Gastrocnemius medialis (tissue), 4 donors: ENCODE measurements at regions not wholly inside any gene's neighbourhood (a gene's known extent, or its start where the extent isn't known, plus 50 kb on each side); places are given as distances from the start of the nearest gene placed in this dataset.

Experiments used
- ATAC-seq, 2 donors: fragments of 150-250 bp; one replicate each; pipeline ENCODE4 v1.9.1; 2016
- DNase-seq, 2 donors: peaks; one replicate each; pipeline ENCODE4 v3.0.0-alpha.2; 2019
- H3K27ac ChIP-seq, 4 donors: fragments of 200-600 bp; sonication (generic); 1 replicate in 1 of 4; 2 replicates in 3 of 4; pipeline ENCODE4 v1.5.1; 2016 to 2018; ENCODE audit warnings: mild to moderate bottlenecking in 2 of 4, moderate library complexity in 1 of 4
- H3K27me3 ChIP-seq, 3 donors: fragments of 200-600 bp; sonication (generic) in 2 of 3; 1 replicate in 1 of 3; 2 replicates in 2 of 3; pipeline versions ENCODE4 v1.5.1 to v1.6.0; 2016 to 2019; ENCODE audit warnings: mild to moderate bottlenecking in 1 of 3, moderate library complexity in 1 of 3
- H3K36me3 ChIP-seq, 2 donors: fragments of 200-600 bp; sonication (generic) in 1 of 2; one replicate each; pipeline ENCODE4 v1.5.1; 2017 to 2018
- H3K4me1 ChIP-seq, 2 donors: fragments of 200-600 bp; sonication (generic) in 1 of 2; one replicate each; pipeline ENCODE4 v1.5.1; 2016 to 2017; ENCODE audit warnings: mild to moderate bottlenecking in 2 of 2
- H3K4me3 ChIP-seq, 4 donors: fragments of 200-600 bp; sonication (generic) in 3 of 4; 1 replicate in 1 of 4; 2 replicates in 3 of 4; pipeline ENCODE4 v1.5.1; 2016 to 2019; ENCODE audit warnings: mild to moderate bottlenecking in 2 of 4
- H3K9me3 ChIP-seq, 3 donors: fragments of 200-600 bp; sonication (generic) in 2 of 3; 1 replicate in 1 of 3; 2 replicates in 2 of 3; pipeline ENCODE4 v1.5.1; 2016 to 2019
- POLR2A ChIP-seq, 2 donors: fragments of 450-650 bp; IDR thresholded peaks; one replicate each; pipeline ENCODE4 v1.6.1; 2017; ENCODE audit warnings: antibody characterized with exemption in 2 of 2, mild to moderate bottlenecking in 2 of 2, moderate library complexity in 2 of 2
- in situ Hi-C, 4 donors: fragments of 200-750 bp; cut with MboI; loops; one replicate each; pipeline versions ENCODE4 v1.15.0 to v1.8.0; 2017; ENCODE audit warnings: low sequenced_read_pairs in 4 of 4
- intact Hi-C: fragments of 100-400 bp; cut with DNase I; formaldehyde crosslinking; loops from one replicate; pipeline ENCODE4 v1.15.1; 2023; ENCODE audit warnings: low total_unique reads
- TF ChIP-seq, protein P1 (sequence below), 5 experiments: fragments of 450-650 bp in 3 of 5; fragments of 200-600 bp in 2 of 5; sonication (generic) in 2 of 5; IDR thresholded peaks in 4 of 5; conservative IDR thresholded peaks in 1 of 5; 1 replicate in 4 of 5; 2 replicates in 1 of 5; pipeline ENCODE4 v1.5.1; 2016 to 2019; ENCODE audit warnings: antibody characterized with exemption in 5 of 5, mild to moderate bottlenecking in 3 of 5, moderate library complexity in 3 of 5

DNA sequence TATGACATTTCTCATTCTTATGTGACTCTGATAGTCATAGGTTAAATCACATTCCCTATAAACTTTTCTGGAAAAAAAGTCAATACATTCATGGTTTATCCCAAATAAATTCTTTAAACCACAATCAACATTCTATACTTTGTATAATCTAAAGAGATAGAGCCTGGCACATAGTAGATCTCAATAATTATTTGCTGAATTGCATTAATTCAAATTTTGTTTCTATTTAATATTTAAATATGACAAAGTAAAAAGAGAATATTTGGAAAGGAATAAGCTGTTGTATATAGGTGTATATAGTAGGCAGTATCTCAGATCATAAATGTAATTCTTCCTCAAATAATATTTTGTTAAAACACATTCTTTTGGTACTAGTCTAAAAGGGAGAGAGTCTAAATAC is 102.2 kb upstream of the USP15 start:
- H3K4me3 ChIP-seq = no peak overlapping the region
- H3K27me3 ChIP-seq = no peaks in the 10 kb centered on the region
- in situ Hi-C loops = no loop called here

DNA sequence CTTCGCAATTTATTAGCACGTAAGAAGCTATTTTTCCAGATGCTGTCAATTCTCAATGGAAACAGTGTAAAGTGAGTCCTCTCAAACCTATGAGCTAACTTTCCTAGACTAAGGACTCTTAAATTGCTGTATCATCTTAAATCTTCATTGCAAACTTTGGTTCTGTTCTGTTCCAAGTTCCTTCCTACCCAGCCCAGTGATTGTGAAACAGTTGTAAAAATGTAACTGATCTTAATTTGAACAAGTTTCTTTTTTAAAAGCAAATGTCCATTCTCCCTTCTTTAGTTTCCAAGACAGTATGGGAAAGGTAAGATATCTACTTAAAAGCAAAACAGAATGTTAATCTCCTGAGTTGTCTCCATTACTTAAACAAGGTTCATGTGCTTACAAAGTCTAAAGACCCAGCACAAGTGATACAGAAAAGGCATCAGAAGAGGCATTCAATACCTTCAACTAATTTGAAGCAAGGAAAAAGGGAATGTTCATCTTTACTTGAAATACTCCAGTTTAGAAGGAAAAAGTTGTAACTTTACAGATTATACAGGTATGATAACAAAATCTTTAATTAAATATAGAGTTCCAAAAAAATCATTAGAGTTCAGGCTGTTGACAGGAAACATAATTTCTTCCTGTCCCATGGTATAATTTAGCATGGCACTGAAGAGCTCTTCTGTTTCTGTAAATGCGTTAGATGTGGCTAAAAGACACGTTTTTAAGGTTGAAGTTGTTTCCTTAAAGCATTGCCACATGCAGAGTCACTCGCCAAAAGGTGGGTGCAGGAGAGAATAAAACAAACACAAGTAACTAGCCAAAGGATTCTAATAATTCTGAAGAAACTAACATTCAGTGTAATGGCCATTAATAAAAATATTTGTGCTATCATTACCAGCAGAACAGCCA is 101.5 kb upstream of the USP15 start:
- Histone ChIP-seq H3K36me3 (no peaks in the 10 kb centered on the region), H3K9me3 (no peaks in the 10 kb centered on the region), H3K27ac (no peak overlapping the region), H3K27me3 (no peaks in the 10 kb centered on the region), H3K4me3 (no peak overlapping the region), H3K4me1 (no peaks in the 10 kb centered on the region)
- no peak for TF ChIP-seq POLR2A (IDR thresholded peaks at IDR 0.05)
- TF ChIP-seq, protein P1, sequence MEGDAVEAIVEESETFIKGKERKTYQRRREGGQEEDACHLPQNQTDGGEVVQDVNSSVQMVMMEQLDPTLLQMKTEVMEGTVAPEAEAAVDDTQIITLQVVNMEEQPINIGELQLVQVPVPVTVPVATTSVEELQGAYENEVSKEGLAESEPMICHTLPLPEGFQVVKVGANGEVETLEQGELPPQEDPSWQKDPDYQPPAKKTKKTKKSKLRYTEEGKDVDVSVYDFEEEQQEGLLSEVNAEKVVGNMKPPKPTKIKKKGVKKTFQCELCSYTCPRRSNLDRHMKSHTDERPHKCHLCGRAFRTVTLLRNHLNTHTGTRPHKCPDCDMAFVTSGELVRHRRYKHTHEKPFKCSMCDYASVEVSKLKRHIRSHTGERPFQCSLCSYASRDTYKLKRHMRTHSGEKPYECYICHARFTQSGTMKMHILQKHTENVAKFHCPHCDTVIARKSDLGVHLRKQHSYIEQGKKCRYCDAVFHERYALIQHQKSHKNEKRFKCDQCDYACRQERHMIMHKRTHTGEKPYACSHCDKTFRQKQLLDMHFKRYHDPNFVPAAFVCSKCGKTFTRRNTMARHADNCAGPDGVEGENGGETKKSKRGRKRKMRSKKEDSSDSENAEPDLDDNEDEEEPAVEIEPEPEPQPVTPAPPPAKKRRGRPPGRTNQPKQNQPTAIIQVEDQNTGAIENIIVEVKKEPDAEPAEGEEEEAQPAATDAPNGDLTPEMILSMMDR (IDR thresholded peaks at IDR 0.05 in 4 of 5, conservative IDR thresholded peaks at IDR 0.05 in 1 of 5) = no peak
- intact Hi-C loops = no loop called here
- no peak for DNase-seq
- in situ Hi-C loops = no loop called here
- ATAC-seq = no peak

More for the DNA sequence above, 102.2 kb upstream of the USP15 start:
- Histone ChIP-seq H3K4me1 (no peaks in the 10 kb centered on the region), H3K36me3 (no peaks in the 10 kb centered on the region), H3K9me3 (no peaks in the 10 kb centered on the region), H3K27ac (no peak overlapping the region)
- TF ChIP-seq POLR2A (IDR thresholded peaks at IDR 0.05) = no peak
- TF ChIP-seq, protein P1 (IDR thresholded peaks at IDR 0.05 in 4 of 5, conservative IDR thresholded peaks at IDR 0.05 in 1 of 5) = no peak
- no peak for DNase-seq
- intact Hi-C loops = no loop called here
- ATAC-seq = no peak

DNA sequence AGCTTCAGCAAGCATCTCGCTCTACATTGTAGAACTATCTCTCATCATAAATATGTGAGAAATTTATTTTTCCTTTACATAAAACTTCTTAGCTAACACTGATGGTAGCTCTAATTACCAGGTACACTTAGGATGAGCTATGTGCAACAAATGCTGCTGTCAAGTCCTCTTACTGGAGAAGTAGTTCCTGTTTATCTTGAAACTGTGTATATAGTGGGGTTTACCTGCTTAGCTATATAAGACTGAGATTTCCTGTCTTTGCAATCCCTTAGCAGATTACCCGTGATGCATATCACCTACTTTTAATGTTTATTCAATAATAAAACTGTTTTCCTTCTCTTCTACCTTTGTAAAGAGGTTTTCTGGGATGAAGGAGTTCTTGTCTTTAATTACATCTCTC is 98.0 kb upstream of the USP15 start:
- Histone ChIP-seq H3K36me3 (no peaks in the 10 kb centered on the region), H3K27ac (no peak overlapping the region), H3K4me3 (no peak overlapping the region), H3K9me3 (no peaks in the 10 kb centered on the region), H3K27me3 (no peaks in the 10 kb centered on the region), H3K4me1 (no peaks in the 10 kb centered on the region)
- no peak for ATAC-seq
- in situ Hi-C loops (no loop called here), intact Hi-C loops (no loop called here)
- TF ChIP-seq, protein P1 (IDR thresholded peaks at IDR 0.05 in 4 of 5, conservative IDR thresholded peaks at IDR 0.05 in 1 of 5) = no peak
- no peak for TF ChIP-seq POLR2A (IDR thresholded peaks at IDR 0.05)
- DNase-seq = no peak

DNA sequence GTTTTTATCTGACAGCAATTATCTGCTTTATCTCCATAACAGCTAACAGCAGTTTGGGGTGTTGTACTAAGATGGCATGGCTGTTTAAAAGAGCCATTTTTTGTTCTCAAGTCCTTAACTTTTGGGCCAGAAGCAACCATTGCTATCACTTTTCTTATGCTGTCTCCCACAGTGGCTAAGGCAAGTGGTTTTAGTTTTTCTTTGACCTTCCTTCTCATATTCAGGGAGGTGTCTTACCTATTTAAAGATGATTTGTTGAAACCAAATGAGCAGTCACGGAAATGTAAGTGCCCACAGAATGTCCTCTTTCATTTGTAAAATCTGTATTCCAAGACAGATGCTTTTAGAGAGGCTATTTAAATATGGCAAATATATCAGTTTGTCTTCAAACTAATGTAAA is 96.8 kb upstream of the USP15 start:
- H3K9me3 ChIP-seq = no peaks in the 10 kb centered on the region
- ATAC-seq (no peak), DNase-seq (no peak)
- H3K36me3 ChIP-seq = no peaks in the 10 kb centered on the region
- no peaks in the 10 kb centered on the region for H3K27me3 ChIP-seq
- TF ChIP-seq, protein P1 (IDR thresholded peaks at IDR 0.05 in 4 of 5, conservative IDR thresholded peaks at IDR 0.05 in 1 of 5) = no peak
- no peak for TF ChIP-seq POLR2A (IDR thresholded peaks at IDR 0.05)
- H3K27ac ChIP-seq = no peak overlapping the region
- H3K4me3 ChIP-seq = no peak overlapping the region
- H3K4me1 ChIP-seq = no peaks in the 10 kb centered on the region
- in situ Hi-C loops = no loop called here
- intact Hi-C loops = no loop called here
